ENCODE measurements at regions not wholly inside any gene's neighbourhood (a gene's known extent, or its start where the extent isn't known, plus 50 kb on each side); places are given as distances from the start of the nearest gene placed in this dataset.

- no peak for DNase-seq
These were observed 179.7 kb upstream of the LRRC7 start for GRCh38 chr1:69388044-69388443.

DNA sequence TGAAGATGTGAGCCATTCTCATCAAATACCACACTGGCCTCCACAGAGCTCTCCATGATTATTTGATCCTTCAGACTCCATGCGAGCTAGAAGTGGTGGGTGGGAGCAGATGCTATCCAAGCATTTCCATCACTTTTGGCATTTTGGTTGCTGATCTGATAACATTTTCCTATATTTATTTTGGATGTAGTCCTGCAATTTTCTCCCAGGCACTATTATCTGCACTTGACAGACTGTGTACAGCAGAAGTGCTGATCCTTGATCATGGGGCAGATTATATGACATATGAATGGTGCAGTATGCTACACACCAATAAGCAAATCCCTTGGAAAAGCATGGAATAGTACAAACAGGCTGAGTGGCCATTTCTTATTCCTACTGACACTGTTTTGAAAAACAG lies 167.6 kb upstream of the LRRC7 start:
- no peak for DNase-seq

GRCh38 chr1:69401879-69402278 lies 165.8 kb upstream of the LRRC7 start:
- DNase-seq, result no peak

GRCh38 chr1:69403756-69404320 lies 163.9 kb upstream of the LRRC7 start:
- no peak for DNase-seq

GRCh38 chr1:69404486-69404885 lies 163.2 kb upstream of the LRRC7 start:
- no peak for DNase-seq

DNA sequence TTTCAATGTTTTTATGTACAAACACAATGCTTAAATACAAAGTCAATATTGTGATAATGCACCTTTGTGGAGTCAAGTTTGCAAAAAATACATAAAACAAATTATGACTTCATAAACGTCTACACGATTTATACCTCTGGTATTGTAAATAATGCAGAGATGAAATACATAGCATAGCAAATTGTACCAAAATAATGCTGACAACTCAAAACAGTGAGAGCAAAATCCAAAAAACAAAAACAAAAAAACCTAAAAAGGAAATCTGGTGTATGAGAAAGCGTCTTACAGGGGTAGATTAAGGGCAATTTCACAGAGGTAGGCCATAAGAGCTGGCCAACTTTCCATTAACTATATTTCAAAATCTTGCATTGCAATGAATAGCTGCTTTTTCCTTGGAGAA lies 161.5 kb upstream of the LRRC7 start:
- no peak for DNase-seq

- peak; percentile 10 for DNase-seq
These were observed 157.8 kb upstream of the LRRC7 start for GRCh38 chr1:69409731-69410456.

GRCh38 chr1:69410457-69410850 lies 157.3 kb upstream of the LRRC7 start:
- no peak for DNase-seq

- no peak for DNase-seq
These were observed 156.8 kb upstream of the LRRC7 start for GRCh38 chr1:69410893-69411292.

DNA sequence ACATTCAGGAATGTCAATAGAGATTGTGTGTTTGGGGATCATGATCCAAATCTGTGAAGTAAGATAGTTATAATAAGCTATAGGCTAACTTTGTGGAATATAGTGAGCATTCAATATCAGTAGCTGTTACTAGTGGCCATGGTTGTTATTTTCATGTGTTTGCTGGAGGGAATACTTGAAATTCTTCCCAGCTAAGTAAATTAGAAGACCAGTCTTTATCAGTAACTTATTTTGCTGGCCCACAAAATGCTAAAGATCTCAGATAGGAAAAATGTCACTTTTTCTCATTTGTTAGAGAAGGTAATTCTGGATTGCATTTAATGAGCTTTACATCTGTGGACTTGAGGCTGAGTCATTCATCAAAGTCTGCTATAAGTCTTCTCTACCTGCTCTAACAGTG lies 156.1 kb upstream of the LRRC7 start:
- DNase-seq, result no peak

DNA sequence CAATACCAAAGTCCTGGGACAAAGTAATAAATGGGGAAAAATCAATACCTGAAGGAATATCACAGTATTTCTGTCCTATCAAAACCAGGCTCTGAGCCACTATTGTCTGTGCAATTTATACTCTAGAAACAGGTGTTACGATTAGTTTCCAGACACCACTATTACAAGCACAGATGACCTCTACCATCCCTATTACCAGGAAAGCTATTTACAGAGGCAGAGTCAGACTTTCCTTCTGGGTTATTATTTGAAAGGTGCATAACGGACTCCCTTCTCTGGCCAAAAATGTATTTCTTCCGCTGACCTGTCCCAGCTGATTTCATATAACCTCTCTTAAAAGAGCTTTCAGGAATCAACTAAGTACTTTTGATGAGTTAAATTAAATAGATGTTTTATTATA lies 154.6 kb upstream of the LRRC7 start:
- no peak for DNase-seq

DNA sequence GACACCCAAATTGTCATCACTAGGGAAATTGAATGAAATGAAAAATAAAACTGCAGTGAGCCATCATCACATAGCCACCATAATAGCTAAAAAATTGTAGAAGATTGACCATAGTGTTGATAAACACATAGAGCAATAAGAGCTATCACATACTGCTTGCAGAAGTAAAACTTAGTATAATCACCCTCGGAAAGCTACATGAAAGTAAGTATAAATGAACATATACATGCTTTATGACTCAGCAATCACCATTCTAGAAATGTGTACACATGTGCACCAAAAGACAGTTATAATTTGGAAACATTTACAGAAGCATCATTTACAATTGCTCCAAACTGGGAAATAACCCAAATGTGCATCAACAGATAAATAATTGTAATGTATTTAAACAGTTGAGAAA lies 153.1 kb upstream of the LRRC7 start:
- DNase-seq, result no peak

DNA sequence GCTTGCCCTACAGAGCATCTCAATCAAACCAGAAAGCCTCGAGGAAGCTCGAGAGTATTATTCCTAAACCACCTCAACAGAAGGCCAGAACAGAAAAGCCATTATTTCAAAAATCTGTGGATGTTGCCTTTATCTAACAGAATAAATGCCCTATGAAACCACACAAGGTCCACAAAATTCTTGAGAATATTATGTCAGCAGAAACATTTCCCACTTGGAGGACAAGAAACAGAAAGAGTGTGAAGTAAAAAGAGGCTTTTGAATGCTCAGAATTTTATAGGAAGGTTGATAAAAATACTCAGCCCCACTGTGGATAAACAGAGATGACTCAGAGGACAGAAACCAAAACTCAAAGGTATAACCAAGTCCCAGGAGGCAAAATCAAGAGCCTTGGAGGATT lies 146.4 kb upstream of the LRRC7 start:
- no peak for DNase-seq

DNA sequence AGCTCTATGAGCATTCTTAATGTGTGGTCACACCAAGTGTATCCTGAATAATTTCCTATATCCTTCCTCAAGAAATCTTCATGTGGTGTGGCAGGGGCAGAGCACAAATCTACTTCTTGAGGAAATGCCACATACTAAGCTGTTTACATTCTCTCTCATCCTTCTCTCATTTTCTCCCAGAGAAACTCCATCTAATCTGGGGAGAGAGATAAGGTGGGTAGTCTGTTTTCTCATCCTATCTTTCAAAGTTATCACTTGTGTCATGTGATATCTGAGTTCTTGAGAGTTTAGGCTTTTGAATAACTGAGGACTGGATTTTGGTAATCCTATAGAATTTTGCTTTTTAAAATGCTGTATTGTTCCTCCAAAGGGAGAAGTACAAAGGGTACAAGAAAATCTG lies 141.9 kb upstream of the LRRC7 start:
- DNase-seq, result no peak

GRCh38 chr1:69426401-69426800 lies 141.3 kb upstream of the LRRC7 start:
- DNase-seq, result no peak

DNA sequence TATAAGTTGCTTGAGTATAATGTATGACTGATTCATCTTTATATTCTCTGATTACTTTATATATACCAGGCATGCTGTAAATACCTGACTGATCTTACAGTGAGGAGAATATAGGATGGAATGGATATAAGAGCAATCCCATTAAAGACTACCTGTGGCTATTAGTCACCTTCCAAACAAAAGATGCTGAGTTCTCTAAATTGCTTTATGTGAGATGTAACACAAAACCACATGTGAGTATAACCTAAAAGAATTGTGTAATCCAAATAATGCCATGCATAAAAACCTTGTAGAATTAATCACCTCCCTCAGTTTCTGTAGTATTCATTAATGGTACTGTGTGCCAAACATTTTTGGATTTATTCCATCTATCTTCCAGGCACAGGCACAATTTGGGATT lies 134.6 kb upstream of the LRRC7 start:
- DNase-seq, result no peak

- DNase-seq, result no peak
These were observed 131.6 kb upstream of the LRRC7 start for GRCh38 chr1:69436151-69436550.

DNA sequence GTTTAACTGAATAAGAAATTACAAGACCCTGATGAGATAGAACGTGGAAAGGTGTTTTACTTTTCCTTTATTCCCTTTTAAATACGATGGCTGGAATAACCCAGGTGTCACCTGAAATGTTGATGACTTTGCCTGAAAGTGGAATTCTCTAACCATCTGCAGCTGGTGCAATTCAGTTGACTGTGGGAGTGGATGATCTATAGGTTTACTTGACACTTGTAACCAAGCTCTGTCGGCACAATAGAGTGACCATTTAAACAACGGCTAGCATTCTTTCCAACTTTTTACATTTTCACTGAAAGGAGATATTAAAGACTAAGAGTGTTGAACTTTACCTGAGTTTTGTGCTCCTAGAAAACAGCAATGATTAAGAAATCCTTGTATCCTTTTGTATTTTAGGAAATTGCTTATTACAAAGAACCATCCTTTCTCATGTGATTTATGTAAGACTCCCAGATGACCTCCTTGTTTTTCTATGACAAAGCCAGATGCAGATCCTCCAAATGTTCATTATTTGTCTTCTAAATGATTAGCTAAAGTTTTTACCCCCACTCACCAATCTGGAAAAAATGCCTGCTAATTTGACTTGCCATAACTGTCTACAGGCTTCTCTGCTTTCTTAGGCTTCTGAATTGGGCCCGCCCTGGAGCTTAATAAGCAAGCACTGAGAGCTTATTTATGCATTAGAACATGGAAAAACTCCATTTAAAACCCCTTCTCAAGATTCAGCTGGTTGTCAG lies 129.5 kb upstream of the LRRC7 start:
- no peak for DNase-seq

DNA sequence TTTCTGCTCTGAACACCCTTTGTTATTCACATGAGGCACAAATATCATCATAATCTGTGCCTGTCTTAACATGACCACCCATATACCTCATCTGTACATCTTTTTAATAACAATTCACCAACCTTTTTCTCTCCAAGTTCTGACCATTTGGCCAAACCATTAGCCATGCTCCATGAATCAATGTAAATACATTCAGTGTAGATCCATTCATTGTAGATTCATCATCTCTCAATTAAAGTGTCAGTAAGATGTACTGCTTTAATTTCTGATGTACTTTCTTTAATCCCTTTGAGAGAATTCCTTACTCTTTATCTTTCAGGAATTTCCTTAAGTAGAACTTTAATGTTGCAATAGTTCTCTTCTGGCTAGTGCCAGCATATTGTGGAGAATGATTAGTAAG lies 126.2 kb upstream of the LRRC7 start:
- DNase-seq, result no peak

GRCh38 chr1:69451196-69451595 lies 116.5 kb upstream of the LRRC7 start:
- DNase-seq, result no peak

- no peak for DNase-seq
These were observed 112.0 kb upstream of the LRRC7 start for GRCh38 chr1:69455718-69456117.

DNA sequence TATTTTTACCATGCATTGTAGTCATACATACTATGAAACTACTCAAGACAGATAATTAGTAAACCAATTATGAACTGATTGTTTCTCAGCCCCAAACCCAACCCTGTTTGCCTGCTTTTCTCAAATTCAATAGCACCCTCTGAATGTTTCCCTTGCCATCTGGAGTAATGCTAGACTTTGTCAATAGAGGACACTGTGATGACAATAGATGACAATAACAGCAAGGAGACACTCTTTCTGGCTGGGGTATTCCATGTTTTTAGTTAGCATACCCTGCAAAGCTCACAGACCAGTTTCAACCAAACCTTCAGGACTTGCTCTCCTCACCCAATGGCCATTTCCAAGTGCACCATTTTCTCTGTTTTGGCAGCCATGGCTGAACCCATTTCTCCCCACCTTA lies 108.5 kb upstream of the LRRC7 start:
- no peak for DNase-seq

GRCh38 chr1:69475021-69475420 lies 92.7 kb upstream of the LRRC7 start:
- no peak for DNase-seq

- no peak for DNase-seq
These were observed 88.0 kb upstream of the LRRC7 start for GRCh38 chr1:69479734-69480133.

DNA sequence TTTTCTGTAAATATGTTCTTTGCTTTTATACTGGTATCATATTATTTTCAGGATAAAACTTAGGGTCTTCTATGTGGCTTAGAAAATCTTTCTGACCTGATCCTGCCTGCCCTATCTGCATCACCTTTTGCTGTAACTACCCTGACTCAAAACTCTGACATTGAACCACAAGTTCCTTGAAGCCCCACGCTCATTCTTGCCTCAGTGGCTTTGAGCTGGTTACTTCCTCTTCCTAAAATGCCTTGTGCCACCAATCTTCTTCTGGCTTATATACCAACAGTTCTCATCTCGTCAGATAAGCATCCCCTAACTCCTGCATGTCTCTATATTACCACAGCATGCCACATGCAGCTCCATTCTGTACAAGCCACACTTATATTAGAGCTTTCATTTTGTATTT lies 84.5 kb upstream of the LRRC7 start:
- no peak for DNase-seq
